Stimulated activated CD4-positive, alpha-beta T cell treated with anti-CD3 and anti-CD28 coated beads, Interleukin-1b, Interleukin-23, amount 100 ng/mL, for 1 hour (primary cell): ENCODE measurements at regions not wholly inside any gene's neighbourhood (a gene's known extent, or its start where the extent isn't known, plus 50 kb on each side); places are given as distances from the start of the nearest gene placed in this dataset.

ENCODE experiments used
- DNase-seq, 2 donors: peaks; one replicate each; pipeline ENCODE4 v3.0.0-alpha.2; 2020; ENCODE audit warnings: low read depth in 2 of 2

GRCh38 chr19:27777726-27778125 is 1435.2 kb downstream of the UQCRFS1 start:
- no peak for DNase-seq

- no peak for DNase-seq
Measured at GRCh38 chr19:27777242-27777641, 1435.7 kb downstream of the UQCRFS1 start.

DNA sequence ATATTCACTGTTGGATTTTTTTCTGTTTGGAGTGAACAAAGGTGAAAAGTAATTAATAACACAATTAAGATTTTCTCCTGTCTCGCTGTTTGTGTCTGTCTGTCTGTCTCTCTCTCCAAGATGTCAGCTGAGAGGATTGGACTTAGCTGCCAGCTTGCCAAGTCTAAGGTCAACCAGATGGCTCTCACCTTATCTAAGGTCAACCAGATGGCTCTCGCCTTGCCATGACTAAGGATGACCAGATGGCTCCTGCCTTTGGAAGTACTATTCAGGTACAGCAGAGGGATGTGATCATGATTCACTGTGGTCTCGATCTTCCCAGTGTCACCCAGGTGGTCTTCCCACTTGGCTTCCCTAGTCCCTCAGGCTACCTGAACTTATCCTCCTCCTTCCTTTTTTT is 1436.4 kb downstream of the UQCRFS1 start:
- no peak for DNase-seq

DNA sequence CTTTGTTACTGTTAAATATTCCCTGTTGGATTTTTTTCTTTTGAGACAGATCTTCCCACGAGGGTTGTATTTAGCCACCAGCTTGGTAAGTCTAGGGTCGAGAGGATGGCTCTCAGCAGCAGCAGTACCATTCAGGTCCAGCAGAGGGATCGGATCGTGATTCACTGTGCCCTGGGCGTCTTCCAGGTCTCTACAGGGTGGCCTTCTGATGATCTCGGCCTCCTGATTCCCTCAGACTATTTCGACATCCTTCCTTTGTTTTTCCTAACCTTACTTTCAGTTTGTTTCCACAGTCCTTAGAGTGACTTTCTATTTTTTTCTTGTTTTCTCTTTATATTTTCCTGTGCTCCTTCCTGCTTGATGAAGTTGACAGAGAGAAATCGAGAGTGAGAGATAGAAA is 1436.9 kb downstream of the UQCRFS1 start:
- no peak for DNase-seq

DNA sequence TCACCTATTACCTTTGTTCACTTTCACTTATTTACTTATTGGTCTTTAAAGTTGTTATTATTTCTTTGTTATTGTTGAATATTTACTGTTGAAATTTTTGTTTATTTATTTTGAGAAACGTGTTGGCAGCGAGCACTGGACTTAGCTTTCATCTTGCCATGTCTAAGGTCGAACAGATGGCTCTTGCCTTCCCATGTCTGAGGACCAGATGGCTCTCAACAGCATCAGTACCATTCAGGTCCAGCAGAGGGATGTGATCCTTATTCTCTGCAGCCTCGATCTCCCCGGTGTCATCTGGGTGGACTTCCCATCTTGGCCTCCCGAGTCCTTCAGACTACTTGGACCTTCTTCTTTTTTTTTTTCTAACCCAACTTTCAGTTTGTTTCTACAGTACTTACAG is 1437.6 kb downstream of the UQCRFS1 start:
- DNase-seq: no peak

- no peak for DNase-seq
Measured at GRCh38 chr19:27774827-27775226, 1438.1 kb downstream of the UQCRFS1 start.

DNA sequence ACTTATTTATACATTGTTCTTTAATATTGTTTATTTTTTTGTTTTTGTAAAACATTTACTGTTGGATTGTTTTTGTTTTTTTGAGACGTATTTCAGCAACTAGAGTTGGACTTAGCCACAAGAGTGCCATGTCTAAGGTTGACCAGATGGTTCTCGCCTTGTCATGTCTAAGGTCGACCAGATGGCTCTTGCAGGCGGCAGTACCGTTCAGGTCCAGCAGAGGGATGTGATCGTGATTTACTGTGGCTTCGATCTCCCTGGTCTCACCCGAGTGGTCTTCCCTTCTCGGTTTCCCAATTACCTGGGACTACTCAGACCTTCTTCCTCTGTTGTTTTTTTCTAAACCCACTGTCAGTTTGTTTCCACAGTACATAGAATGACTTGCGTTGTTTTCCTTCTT is 1438.6 kb downstream of the UQCRFS1 start:
- DNase-seq: no peak

DNA sequence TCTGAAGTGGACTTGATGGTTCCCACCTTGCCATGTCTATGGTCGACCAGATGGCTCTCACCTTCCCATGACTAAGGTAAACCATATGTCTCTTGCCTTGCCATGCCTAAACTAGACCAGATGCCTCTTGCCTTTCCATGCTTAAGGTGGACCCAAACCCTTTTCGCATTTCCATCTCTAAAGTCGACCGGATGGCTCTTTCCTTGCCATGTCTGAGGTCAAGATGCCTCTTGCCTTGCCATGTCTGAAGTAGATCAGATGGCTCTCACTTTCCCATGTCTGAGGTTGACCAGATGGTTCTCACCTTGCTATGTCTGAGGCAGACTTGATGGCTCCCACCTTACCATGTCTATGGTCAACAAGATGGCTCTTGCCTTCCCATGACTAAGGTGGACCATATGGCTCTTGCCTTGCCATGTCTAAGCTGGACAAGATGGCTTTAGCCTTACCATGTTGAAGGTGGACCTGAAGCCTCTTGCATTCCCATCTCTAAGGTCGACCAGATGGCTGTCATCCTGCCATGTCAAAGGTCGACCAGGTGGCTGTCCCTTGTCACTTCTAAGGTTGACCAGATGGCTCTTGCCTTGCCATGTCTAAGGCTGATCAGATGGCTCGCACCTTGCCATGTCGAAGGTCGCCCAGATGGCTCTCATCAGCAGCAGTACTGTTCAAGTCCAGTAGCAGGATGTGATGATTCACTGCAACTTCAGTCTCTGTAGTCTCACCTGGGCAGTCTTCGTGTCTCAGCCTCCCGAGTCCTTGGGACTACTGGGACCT is 1439.4 kb downstream of the UQCRFS1 start:
- no peak for DNase-seq

DNA sequence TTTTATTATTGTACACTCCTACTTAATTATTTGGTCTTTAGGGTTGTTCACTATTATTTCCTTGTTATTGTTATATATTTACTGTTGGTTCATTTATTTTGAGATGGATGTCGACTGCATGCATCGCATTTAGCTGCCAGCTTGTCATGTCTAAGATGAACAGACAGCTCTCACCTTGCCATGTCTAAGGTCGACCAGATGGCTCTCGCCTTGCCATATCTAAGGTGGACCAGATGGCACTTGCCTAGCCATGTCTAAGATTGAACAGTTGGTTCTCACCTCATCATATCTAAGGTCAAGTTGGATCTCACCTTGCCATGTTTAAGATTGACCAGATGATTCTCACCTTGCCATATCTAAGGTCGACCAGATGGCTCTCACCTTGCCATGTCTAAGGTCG is 1440.9 kb downstream of the UQCRFS1 start:
- DNase-seq: no peak

DNA sequence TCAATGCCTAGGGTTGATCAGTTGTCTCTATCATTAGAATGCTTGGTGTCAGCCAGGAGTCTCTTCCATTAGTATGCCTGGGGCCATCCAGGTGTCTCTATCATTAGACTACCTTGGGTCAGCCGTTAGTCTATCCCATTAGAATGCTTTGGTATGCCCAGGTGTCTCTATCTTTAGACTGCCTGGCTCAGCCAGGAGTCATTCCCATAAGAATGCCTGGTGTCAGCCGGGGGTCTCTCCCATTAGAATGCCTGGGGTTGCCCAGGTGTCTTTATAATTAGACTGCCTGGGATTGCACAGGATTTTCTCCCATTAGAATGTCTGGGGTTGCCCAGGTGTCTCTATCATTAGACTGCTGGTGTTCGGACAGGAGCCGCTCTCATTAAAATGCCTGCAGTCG is 1442.9 kb downstream of the UQCRFS1 start:
- DNase-seq: no peak

GRCh38 chr19:27767234-27767633 is 1445.7 kb downstream of the UQCRFS1 start:
- DNase-seq: no peak

GRCh38 chr19:27765912-27766725 is 1446.8 kb downstream of the UQCRFS1 start:
- DNase-seq: no peak

DNA sequence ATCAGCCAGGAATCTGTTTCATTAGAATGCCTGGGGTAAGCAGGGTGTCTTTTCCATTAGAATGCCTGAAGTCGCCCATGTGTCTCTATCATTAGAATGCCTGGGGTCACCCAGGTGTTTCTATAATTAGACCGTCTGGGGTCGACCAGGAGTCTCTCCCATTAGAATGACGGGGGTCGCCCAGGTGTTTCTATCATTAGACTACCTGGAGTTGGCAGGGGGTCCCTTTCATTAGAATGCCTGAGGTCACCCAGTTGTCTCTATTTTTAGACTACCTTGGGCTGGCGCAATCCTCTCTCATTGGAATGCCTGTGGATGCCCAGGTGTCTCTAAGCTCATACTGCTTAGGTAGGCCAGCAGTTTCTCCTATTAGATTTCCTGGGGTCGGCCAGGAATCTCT is 1447.6 kb downstream of the UQCRFS1 start:
- DNase-seq: no peak

DNA sequence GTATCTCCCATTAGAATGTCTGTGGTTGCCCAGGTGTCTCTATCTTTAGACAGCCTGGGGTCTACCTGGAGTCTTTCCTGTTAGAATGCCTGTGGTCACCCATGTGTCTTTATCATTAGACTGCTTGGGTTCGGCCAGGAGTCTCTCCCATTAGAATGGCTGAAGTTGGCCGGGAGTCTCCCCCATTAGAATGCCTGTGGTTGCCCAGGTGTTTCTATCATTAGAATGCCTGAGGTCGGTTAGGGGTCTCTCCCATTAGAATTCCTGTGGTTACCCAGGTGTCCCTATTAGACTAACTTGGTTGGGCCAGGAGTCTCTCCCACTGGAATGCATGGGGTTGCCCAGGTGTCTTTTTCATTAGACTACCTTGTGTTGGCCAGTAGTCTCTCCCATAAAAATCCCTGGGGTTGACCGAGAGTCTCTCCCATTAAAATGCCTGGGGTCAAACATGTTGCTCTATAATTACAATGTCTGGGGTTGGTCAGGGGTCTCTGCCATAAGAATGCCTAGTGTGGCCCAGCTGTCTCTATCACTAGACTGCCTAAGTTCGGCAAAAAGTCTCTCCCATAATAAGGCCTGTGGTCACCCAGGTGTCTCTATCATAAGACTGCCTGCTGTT is 1448.7 kb downstream of the UQCRFS1 start:
- no peak for DNase-seq

GRCh38 chr19:27762933-27763332 is 1450.0 kb downstream of the UQCRFS1 start:
- no peak for DNase-seq

DNA sequence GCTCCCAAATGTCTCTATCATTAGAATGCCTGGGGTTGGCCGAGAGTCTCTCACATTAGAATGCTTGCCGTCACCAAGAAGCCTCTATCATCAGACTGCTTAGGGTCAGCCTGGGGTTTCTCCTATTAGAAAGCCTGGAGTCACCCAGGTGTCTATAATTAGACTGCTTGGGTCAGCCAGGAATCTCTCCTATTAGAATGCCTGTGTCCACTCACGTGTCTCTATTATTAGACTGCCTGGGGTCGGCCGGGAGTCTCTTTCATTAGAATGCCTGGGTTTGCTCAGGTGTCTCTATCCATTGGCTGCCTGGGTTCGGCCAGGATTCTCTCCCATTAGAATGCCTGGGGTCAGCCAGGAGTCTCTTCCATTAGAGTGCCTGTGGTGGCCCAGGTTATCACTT is 1453.1 kb downstream of the UQCRFS1 start:
- no peak for DNase-seq

DNA sequence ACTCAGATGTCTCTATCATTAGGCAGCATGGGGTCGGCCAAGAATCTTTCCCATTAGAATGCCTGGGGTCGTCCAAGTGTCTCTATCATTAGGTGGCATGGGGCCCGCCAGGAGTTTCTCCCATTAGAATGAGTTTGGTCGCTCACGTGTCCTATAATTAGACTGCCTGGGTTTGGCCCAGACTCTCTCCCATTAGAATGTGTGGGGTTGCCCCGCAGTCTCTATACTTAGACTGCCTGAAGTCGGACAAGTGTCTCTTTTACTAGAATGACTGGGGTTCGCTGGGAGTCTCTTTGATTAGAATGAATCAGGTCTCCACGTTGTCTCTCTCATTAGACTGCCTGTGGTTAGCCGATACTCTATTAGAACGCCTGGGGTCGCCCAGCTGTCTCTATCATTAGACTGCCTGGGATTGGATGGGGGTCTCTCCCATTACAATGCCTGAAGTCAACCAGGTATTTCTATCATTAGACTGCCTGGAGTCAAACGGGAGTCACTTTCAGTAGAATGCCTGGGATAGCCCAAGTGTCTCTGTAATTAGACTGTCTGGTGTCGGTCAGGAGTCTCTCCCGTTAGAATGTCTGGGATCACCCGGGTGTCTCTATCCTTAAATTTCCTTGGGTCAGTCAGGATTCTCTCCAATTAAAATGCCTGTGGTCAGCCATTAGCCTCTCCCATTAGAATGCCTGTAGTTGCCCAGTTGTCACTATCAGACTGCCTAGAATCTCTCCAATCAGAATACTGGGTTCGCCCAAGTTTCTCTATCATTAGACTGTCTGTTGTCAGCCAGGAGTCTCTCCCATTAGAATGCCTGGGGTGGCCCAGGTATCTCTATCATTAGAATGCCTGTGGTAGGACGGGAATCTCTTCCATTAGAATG is 1454.1 kb downstream of the UQCRFS1 start:
- no peak for DNase-seq

GRCh38 chr19:27754700-27755099 is 1458.3 kb downstream of the UQCRFS1 start:
- no peak for DNase-seq

DNA sequence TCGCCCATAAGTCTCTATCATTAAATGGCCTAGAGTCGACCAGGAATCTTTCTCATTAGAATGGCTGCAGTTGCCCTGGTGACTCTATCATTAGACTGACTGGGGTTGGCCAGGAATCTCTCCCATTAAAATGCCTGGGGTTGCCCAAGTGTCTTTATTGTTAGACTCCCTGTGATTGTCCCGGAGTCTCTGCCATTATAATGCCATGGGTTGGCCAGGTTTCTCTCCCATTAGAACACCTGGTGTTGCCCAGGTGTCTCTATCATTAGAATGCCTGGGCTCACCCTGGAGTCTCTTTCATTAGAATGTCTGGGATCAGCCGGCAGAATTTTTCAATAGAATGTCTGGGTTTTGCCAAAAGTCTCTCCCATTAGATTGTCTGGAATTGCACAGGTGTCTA is 1459.3 kb downstream of the UQCRFS1 start:
- DNase-seq: no peak

DNA sequence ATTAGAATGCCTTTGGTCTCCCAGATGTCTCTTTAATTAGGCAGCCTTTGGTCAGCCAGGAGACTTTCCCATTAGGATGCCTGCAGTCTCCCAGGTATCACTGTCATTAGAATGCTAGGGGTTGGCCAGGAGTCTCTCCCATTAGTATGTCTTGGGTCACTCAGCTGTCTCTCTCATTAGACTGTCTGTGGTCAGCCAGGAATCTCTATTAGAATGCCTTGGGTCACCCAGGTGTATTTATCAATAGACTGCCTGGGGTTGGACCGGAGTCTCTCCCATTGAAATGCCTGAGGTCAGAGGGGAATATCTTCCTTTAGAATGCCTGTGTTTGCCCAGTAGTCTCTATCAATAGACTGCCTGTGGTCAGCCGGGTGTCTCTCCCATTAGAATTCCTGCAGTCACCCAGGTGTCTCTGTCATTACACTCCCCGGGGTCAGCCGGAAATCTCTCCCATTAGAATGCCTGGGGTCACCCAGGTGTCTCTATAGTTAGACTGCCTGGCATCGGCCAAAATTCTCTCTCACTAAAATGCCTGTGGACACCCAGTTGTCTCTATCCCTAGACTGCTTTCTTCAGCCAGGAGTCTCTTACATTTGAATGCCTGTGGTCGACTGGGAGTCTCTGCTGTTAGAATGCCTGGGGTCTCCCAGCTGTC is 1460.3 kb downstream of the UQCRFS1 start:
- DNase-seq: no peak

GRCh38 chr19:27751044-27751391 is 1461.9 kb downstream of the UQCRFS1 start:
- DNase-seq: no peak
